Endothelial cell of umbilical vein (primary cell): ENCODE measurements at regions not wholly inside any gene's neighbourhood (a gene's known extent, or its start where the extent isn't known, plus 50 kb on each side); places are given as distances from the start of the nearest gene placed in this dataset.

Experiments
- CTCF ChIP-seq, 2 donors: IDR thresholded peaks; 1 replicate in 1 of 2; 2 replicates in 1 of 2; pipeline ENCODE4 v1.5.1; 2011; ENCODE audit warnings: low read length in 2 of 2, mild to moderate bottlenecking in 2 of 2, moderate library complexity in 2 of 2, control low read depth in 1 of 2, inconsistent platforms in 1 of 2, low read depth in 1 of 2; ENCODE audit not compliant: insufficient read depth in 1 of 2; ENCODE audit errors: extremely low read depth in 1 of 2
- GATA2 ChIP-seq: IDR thresholded peaks from 2 replicates; pipeline ENCODE4 v1.7.0; 2011; ENCODE audit warnings: low read depth, mild to moderate bottlenecking, moderate library complexity, mixed read lengths, low read length; ENCODE audit not compliant: insufficient read length, insufficient read depth
- MAX ChIP-seq: IDR thresholded peaks from 2 replicates; pipeline ENCODE4 v1.6.1; 2011; ENCODE audit not compliant: insufficient read depth, insufficient read length
- MYC ChIP-seq: IDR thresholded peaks from one replicate; pipeline ENCODE4 v1.6.1; 2011; ENCODE audit warnings: mild to moderate bottlenecking, low read depth, low read length
- POLR2A ChIP-seq: IDR thresholded peaks from 2 replicates; pipeline ENCODE4 v1.6.1; 2012; ENCODE audit warnings: low read depth, mild to moderate bottlenecking, control low read depth, low read length
- POLR2AphosphoS5 ChIP-seq: IDR thresholded peaks from 2 replicates; pipeline ENCODE4 v1.6.1; 2012; ENCODE audit warnings: low read depth, mild to moderate bottlenecking, control low read depth, low read length, moderate library complexity; ENCODE audit not compliant: insufficient read depth

GRCh38 chr2:54373855-54374254, 82.3 kb upstream of the SPTBN1 start:
- TF ChIP-seq CTCF (IDR thresholded peaks at IDR 0.05; ENCODE audit: extremely low read depth in 1 of 2, insufficient read depth in 1 of 2, low read depth in 1 of 2, low read length in 2 of 2) (no peak), MYC (no peak), POLR2A (no peak), MAX (no peak), GATA2 (no peak), POLR2AphosphoS5 (no peak)
